Chondrocyte (in vitro differentiated cells): ENCODE measurements at regions not wholly inside any gene's neighbourhood (a gene's known extent, or its start where the extent isn't known, plus 50 kb on each side); places are given as distances from the start of the nearest gene placed in this dataset.

Experiments used
- DNase-seq: peaks from one replicate; pipeline ENCODE4 v3.0.0; 2021; ENCODE audit warnings: mixed read lengths, low spot score
- H3K27ac Mint-ChIP-seq: one replicate; pipeline ENCODE4 v1.8.0; 2021; ENCODE audit warnings: mild to moderate bottlenecking, moderate library complexity, mixed read lengths; ENCODE audit not compliant: unreplicated experiment
- H3K27me3 Mint-ChIP-seq: 2 replicates; pipeline ENCODE4 v1.8.0; 2021; ENCODE audit warnings: low read depth, mixed read lengths
- H3K36me3 Mint-ChIP-seq: 2 replicates; pipeline ENCODE4 v1.8.0; 2021; ENCODE audit warnings: low read depth, mixed read lengths
- H3K4me1 Mint-ChIP-seq: 2 replicates; pipeline ENCODE4 v1.8.0; 2021; ENCODE audit warnings: low read depth, mild to moderate bottlenecking, mixed read lengths
- H3K4me3 Mint-ChIP-seq: one replicate; pipeline ENCODE4 v1.8.0; 2021; ENCODE audit warnings: mild to moderate bottlenecking, moderate library complexity, mixed read lengths; ENCODE audit not compliant: unreplicated experiment
- H3K9me3 Mint-ChIP-seq: 2 replicates; pipeline ENCODE4 v1.8.0; 2021; ENCODE audit warnings: low read depth, mixed read lengths
- CTCF ChIP-seq: fragments of 200-600 bp; sonication (generic); IDR thresholded peaks from 2 replicates; pipeline ENCODE4 v1.5.0; 2021; ENCODE audit warnings: antibody characterized with exemption, mild to moderate bottlenecking, moderate library complexity

GRCh38 chr9:107650995-107651394 lies 161.4 kb upstream of the KLF4 start:
- DNase-seq: no peak
- peaks cover 36% of the 10 kb centered on the region for H3K4me1 Mint-ChIP-seq
- no peak overlapping the region for H3K4me3 Mint-ChIP-seq
- no peaks in the 10 kb centered on the region for H3K27me3 Mint-ChIP-seq
- H3K9me3 Mint-ChIP-seq: peaks cover under 1% of the 10 kb centered on the region
- no peak overlapping the region for H3K27ac Mint-ChIP-seq
- no peak for TF ChIP-seq CTCF
- H3K36me3 Mint-ChIP-seq: no peaks in the 10 kb centered on the region

- DNase-seq: no peak
- Mint-ChIP-seq H3K4me1 (peaks cover 39% of the 10 kb centered on the region), H3K9me3 (no peaks in the 10 kb centered on the region), H3K27ac (peak overlapping the region; percentile 72), H3K36me3 (no peaks in the 10 kb centered on the region), H3K27me3 (no peaks in the 10 kb centered on the region), H3K4me3 (no peak overlapping the region)
- TF ChIP-seq CTCF: no peak
These were observed 160.8 kb upstream of the KLF4 start for GRCh38 chr9:107650321-107650720.

- H3K27me3 Mint-ChIP-seq: no peaks in the 10 kb centered on the region
- no peak for DNase-seq
- no peaks in the 10 kb centered on the region for H3K36me3 Mint-ChIP-seq
- no peak overlapping the region for H3K27ac Mint-ChIP-seq
- no peak for TF ChIP-seq CTCF
- H3K4me3 Mint-ChIP-seq: no peak overlapping the region
- no peaks in the 10 kb centered on the region for H3K9me3 Mint-ChIP-seq
- H3K4me1 Mint-ChIP-seq: peaks cover 42% of the 10 kb centered on the region
These were observed 158.7 kb upstream of the KLF4 start for GRCh38 chr9:107648153-107648715.

GRCh38 chr9:107647611-107648010 lies 158.0 kb upstream of the KLF4 start:
- Mint-ChIP-seq H3K36me3 (no peaks in the 10 kb centered on the region), H3K4me3 (no peak overlapping the region), H3K27me3 (no peaks in the 10 kb centered on the region), H3K9me3 (no peaks in the 10 kb centered on the region), H3K27ac (no peak overlapping the region), H3K4me1 (peaks cover 36% of the 10 kb centered on the region)
- DNase-seq: no peak
- no peak for TF ChIP-seq CTCF

- Mint-ChIP-seq H3K9me3 (no peaks in the 10 kb centered on the region), H3K36me3 (no peaks in the 10 kb centered on the region)
These were observed 157.6 kb upstream of the KLF4 start for GRCh38 chr9:107647141-107647540.

More at GRCh38 chr9:107647141-107647540, 157.6 kb upstream of the KLF4 start:
- Mint-ChIP-seq H3K4me1 (peaks cover 36% of the 10 kb centered on the region), H3K27ac (no peak overlapping the region), H3K27me3 (no peaks in the 10 kb centered on the region), H3K4me3 (no peak overlapping the region)
- TF ChIP-seq CTCF: no peak
- no peak for DNase-seq
